ENCODE measurements at regions not wholly inside any gene's neighbourhood (a gene's known extent, or its start where the extent isn't known, plus 50 kb on each side); places are given as distances from the start of the nearest gene placed in this dataset.

- no peak for DNase-seq (ENCODE audit: extremely low read depth, low read depth)
- H3K4me3 ChIP-seq (replicated peaks; ENCODE audit: low read depth, low read length): no peak overlapping the region
Observed at GRCh38 chr2:235146206-235146605, 194.4 kb downstream of the SH3BP4 start.

DNA sequence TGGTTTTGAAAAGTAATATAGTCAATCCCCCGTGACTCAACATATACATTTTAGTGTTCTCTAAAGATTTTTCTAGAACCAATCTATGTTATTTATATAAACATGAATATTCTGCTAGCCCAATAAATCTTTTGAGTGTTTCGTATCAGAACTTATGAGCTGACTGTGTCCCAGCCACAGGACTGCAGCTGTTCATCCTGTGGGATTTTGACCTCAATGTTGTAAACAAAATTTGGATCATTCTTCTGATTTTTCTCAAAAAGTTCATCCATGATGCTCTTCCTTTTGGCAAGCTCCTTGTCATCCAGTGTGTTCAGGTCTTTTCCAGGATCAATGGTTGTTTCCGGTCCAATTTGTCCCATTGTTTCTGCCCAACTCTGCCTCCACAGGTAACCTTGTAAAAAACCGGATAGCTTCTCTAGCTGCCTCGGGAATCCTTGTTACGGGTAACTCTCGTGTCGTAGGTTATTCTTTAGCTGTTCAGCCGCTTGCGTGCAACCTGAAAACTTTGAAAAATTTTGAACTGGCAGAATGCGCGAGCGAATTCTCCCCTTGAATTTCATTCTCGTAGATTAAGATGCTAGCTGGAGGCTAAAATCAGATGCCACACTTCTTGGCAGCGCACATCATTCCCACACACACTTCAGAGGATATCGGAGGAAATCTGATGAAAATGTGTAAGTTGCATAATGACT, 195.2 kb downstream of the SH3BP4 start:
- TF ChIP-seq, protein P1, sequence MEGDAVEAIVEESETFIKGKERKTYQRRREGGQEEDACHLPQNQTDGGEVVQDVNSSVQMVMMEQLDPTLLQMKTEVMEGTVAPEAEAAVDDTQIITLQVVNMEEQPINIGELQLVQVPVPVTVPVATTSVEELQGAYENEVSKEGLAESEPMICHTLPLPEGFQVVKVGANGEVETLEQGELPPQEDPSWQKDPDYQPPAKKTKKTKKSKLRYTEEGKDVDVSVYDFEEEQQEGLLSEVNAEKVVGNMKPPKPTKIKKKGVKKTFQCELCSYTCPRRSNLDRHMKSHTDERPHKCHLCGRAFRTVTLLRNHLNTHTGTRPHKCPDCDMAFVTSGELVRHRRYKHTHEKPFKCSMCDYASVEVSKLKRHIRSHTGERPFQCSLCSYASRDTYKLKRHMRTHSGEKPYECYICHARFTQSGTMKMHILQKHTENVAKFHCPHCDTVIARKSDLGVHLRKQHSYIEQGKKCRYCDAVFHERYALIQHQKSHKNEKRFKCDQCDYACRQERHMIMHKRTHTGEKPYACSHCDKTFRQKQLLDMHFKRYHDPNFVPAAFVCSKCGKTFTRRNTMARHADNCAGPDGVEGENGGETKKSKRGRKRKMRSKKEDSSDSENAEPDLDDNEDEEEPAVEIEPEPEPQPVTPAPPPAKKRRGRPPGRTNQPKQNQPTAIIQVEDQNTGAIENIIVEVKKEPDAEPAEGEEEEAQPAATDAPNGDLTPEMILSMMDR (IDR thresholded peaks at IDR 0.05; ENCODE audit: low read depth, low read length, missing control alignments): no peak
- no peak for DNase-seq (ENCODE audit: extremely low read depth, low read depth)
- no peak overlapping the region for H3K4me3 ChIP-seq (replicated peaks; ENCODE audit: low read depth, low read length)

More at GRCh38 chr2:235146206-235146605, 194.4 kb downstream of the SH3BP4 start:
- TF ChIP-seq, protein P1 (IDR thresholded peaks at IDR 0.05; ENCODE audit: low read depth, low read length, missing control alignments): no peak

GRCh38 chr2:235148201-235149170, 196.7 kb downstream of the SH3BP4 start:
- TF ChIP-seq, protein P1 (IDR thresholded peaks at IDR 0.05; ENCODE audit: low read depth, low read length, missing control alignments): no peak
- no peak overlapping the region for H3K4me3 ChIP-seq (replicated peaks; ENCODE audit: low read depth, low read length)
- no peak for DNase-seq (ENCODE audit: extremely low read depth, low read depth)

DNA sequence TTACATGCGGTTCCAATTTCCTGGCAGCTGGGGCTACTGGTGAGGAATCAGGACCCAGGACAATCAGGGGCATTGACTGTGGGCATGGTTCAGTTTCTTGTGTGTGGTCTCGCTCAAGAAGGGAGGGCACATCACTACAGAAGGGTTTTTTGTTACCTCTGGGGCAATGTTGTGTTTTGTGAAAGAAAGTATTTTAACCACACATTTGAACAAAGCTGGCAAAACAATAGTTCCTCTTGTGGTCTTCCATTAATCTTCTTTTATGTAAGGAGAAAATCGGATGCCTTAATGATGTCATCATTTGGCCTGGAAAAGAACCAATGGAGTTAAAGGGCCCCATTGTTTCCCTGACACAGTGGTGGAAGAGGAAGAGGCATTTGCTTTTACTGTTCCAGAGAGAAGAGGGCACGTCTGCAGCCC, 197.4 kb downstream of the SH3BP4 start:
- no peak for DNase-seq (ENCODE audit: extremely low read depth, low read depth)
- TF ChIP-seq, protein P1 (IDR thresholded peaks at IDR 0.05; ENCODE audit: low read depth, low read length, missing control alignments): no peak
- no peak overlapping the region for H3K4me3 ChIP-seq (replicated peaks; ENCODE audit: low read depth, low read length)

DNA sequence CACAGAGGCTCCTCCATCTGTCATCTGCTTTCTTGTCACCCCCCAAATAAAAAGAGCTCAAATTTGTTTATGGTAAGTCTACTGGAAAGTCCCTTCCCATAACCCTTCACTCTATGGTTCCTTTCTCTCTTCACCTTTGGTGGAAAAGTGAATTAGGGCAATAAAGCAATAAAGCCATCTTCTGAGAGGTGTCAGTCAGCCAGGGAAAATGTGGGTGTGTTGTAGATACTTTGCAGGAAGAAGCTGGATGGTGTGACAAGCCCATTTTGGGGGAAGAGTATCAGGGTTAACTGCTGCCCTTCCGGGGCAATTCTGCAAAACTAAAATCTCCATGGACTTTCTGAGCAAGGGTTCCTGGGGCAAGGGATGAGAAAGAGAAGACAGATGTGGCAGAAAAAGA, 197.9 kb downstream of the SH3BP4 start:
- no peak for DNase-seq (ENCODE audit: extremely low read depth, low read depth)
- TF ChIP-seq, protein P1 (IDR thresholded peaks at IDR 0.05; ENCODE audit: low read depth, low read length, missing control alignments): no peak
- no peak overlapping the region for H3K4me3 ChIP-seq (replicated peaks; ENCODE audit: low read depth, low read length)

DNA sequence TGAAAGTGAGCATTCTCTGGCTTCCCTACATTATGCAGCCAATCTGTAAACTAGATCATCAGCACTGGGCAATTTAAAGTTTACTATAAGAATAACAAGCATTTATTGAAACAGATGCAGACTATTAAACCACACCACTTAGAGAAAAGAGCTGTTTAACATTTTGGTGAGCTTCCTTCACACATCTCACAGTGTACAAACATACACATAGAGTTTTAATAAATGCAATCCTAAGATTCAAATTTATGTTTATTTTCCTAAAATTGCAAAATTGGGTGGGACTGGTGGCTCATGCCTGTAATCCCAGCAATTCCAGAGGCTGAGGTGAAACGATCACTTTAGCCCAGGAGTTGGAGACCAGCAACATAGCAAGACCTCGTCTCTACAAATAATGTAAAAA, 199.3 kb downstream of the SH3BP4 start:
- TF ChIP-seq, protein P1 (IDR thresholded peaks at IDR 0.05; ENCODE audit: low read depth, low read length, missing control alignments): no peak
- no peak overlapping the region for H3K4me3 ChIP-seq (replicated peaks; ENCODE audit: low read depth, low read length)
- DNase-seq (ENCODE audit: extremely low read depth, low read depth): no peak

Measured in HFF-Myc (cell line).